H9 (cell line): ENCODE measurements at regions not wholly inside any gene's neighbourhood (a gene's known extent, or its start where the extent isn't known, plus 50 kb on each side); places are given as distances from the start of the nearest gene placed in this dataset.

Experiments
- DNase-seq: peaks from one replicate; pipeline ENCODE4 v3.0.0-alpha.2; 2017
- H2AFZ ChIP-seq: one replicate; pipeline ENCODE4 v1.6.1; 2013; ENCODE audit warnings: mild to moderate bottlenecking, low read length, control low read depth, moderate library complexity
- H2AK5ac ChIP-seq: 2 replicates; pipeline ENCODE4 v1.6.1; 2013; ENCODE audit warnings: low read length, control low read depth, mixed read lengths; ENCODE audit not compliant: insufficient read length
- H2BK120ac ChIP-seq: one replicate; pipeline ENCODE4 v1.6.1; 2013; ENCODE audit warnings: low read depth, mild to moderate bottlenecking, low read length, control low read depth, inconsistent platforms; ENCODE audit not compliant: poor library complexity, severe bottlenecking
- H2BK12ac ChIP-seq: 2 replicates; pipeline ENCODE4 v1.6.1; 2013; ENCODE audit warnings: low read length, control low read depth, mixed read lengths, low read depth; ENCODE audit not compliant: insufficient read length
- H2BK15ac ChIP-seq: 2 replicates; pipeline ENCODE4 v1.6.1; 2013; ENCODE audit warnings: low read depth, low read length, control low read depth
- H2BK20ac ChIP-seq: one replicate; pipeline ENCODE4 v1.6.1; 2013; ENCODE audit warnings: low read depth, mild to moderate bottlenecking, low read length, control low read depth, inconsistent platforms; ENCODE audit not compliant: poor library complexity, severe bottlenecking
- H2BK5ac ChIP-seq: 2 replicates; pipeline ENCODE4 v1.6.1; 2013; ENCODE audit warnings: low read length, control low read depth, mixed read lengths; ENCODE audit not compliant: insufficient read length
- H3K14ac ChIP-seq: 2 replicates; pipeline ENCODE4 v1.6.1; 2013; ENCODE audit warnings: low read length, control low read depth; ENCODE audit not compliant: insufficient read depth
- H3K18ac ChIP-seq: 2 replicates; pipeline ENCODE4 v1.6.1; 2013; ENCODE audit warnings: low read depth, mild to moderate bottlenecking, mixed read lengths, low read length, control low read depth; ENCODE audit not compliant: insufficient read length
- H3K23ac ChIP-seq: 2 replicates; pipeline ENCODE4 v1.6.1; 2013; ENCODE audit warnings: low read length, control low read depth, mixed read lengths, low read depth; ENCODE audit not compliant: insufficient read length
- H3K23me2 ChIP-seq: 2 replicates; pipeline ENCODE4 v1.6.1; 2013; ENCODE audit warnings: low read depth, mild to moderate bottlenecking, mixed read lengths, low read length, control low read depth; ENCODE audit not compliant: insufficient read length, poor library complexity, severe bottlenecking
- H3K27ac ChIP-seq: 2 replicates; pipeline ENCODE4 v1.5.1; 2013; ENCODE audit warnings: low read length, control low read depth, mixed read lengths, low read depth; ENCODE audit not compliant: insufficient read length
- H3K27me3 ChIP-seq: 2 replicates; pipeline ENCODE4 v1.6.1; 2013; ENCODE audit warnings: low read length, control low read depth, inconsistent platforms; ENCODE audit not compliant: insufficient read depth
- H3K4ac ChIP-seq: 2 replicates; pipeline ENCODE4 v1.6.1; 2013; ENCODE audit warnings: low read depth, mild to moderate bottlenecking, control low read depth, inconsistent platforms, low read length, moderate library complexity
- H3K4me1 ChIP-seq: 2 replicates; pipeline ENCODE4 v1.6.1; 2013; ENCODE audit warnings: low read length, control low read depth, inconsistent platforms; ENCODE audit not compliant: insufficient read depth
- H3K4me2 ChIP-seq: 2 replicates; pipeline ENCODE4 v1.6.1; 2013; ENCODE audit warnings: low read length, control low read depth, mixed read lengths; ENCODE audit not compliant: insufficient read length, insufficient read depth
- H3K56ac ChIP-seq: 2 replicates; pipeline ENCODE4 v1.6.1; 2013; ENCODE audit warnings: low read depth, mild to moderate bottlenecking, mixed read lengths, low read length, control low read depth; ENCODE audit not compliant: insufficient read length
- H3K79me1 ChIP-seq: 2 replicates; pipeline ENCODE4 v1.6.1; 2013; ENCODE audit warnings: low read depth, mild to moderate bottlenecking, moderate library complexity, low read length, control low read depth, inconsistent platforms; ENCODE audit not compliant: insufficient read depth, poor library complexity, severe bottlenecking
- H3K79me2 ChIP-seq: 2 replicates; pipeline ENCODE4 v1.6.1; 2013; ENCODE audit warnings: low read length, control low read depth, inconsistent platforms; ENCODE audit not compliant: insufficient read depth
- H3K9ac ChIP-seq: 2 replicates; pipeline ENCODE4 v1.6.1; 2013; ENCODE audit warnings: low read length, control low read depth, mixed read lengths; ENCODE audit not compliant: insufficient read length; ENCODE audit errors: extremely low read depth
- H3K9me3 ChIP-seq: one replicate; pipeline ENCODE4 v1.6.1; 2013; ENCODE audit warnings: low read depth, low read length, inconsistent platforms; ENCODE audit not compliant: control insufficient read depth
- H3T11ph ChIP-seq: one replicate; pipeline ENCODE4 v1.6.1; 2013; ENCODE audit warnings: mild to moderate bottlenecking, low read length, control low read depth, inconsistent platforms
- H4K20me1 ChIP-seq: one replicate; pipeline ENCODE4 v1.6.1; 2013; ENCODE audit not compliant: control insufficient read depth, insufficient read length, insufficient read depth
- H4K5ac ChIP-seq: 2 replicates; pipeline ENCODE4 v1.6.1; 2013; ENCODE audit warnings: low read depth, mild to moderate bottlenecking, mixed read lengths, low read length, control low read depth; ENCODE audit not compliant: insufficient read length
- H4K8ac ChIP-seq: replicated peaks from 2 replicates; pipeline ENCODE4 v1.6.1; 2013; ENCODE audit warnings: low read length, control low read depth, mixed read lengths, low read depth; ENCODE audit not compliant: insufficient read length
- H4K91ac ChIP-seq: 2 replicates; pipeline ENCODE4 v1.6.1; 2013; ENCODE audit warnings: low read depth, mild to moderate bottlenecking, moderate library complexity, mixed read lengths, low read length, control low read depth; ENCODE audit not compliant: insufficient read length
- H3K27ac Mint-ChIP-seq, 3 experiments: 2 replicates in 2 of 3; 3 replicates in 1 of 3; pipeline ENCODE4 v1.8.0; 2020 to 2021; ENCODE audit warnings: mixed read lengths in 3 of 3, mild to moderate bottlenecking in 1 of 3, moderate library complexity in 1 of 3
- H3K27me3 Mint-ChIP-seq: 2 replicates; pipeline ENCODE4 v1.8.0; 2021; ENCODE audit warnings: low read depth, mild to moderate bottlenecking, moderate library complexity, mixed read lengths
- H3K36me3 Mint-ChIP-seq, 3 experiments: 2 replicates in 2 of 3; 3 replicates in 1 of 3; pipeline ENCODE4 v1.8.0; 2020 to 2021; ENCODE audit warnings: low read depth in 3 of 3, mixed read lengths in 3 of 3; ENCODE audit not compliant: insufficient read depth in 1 of 3
- H3K4me1 Mint-ChIP-seq, 2 experiments: 2 replicates each; pipeline ENCODE4 v1.8.0; 2020; ENCODE audit warnings: mixed read lengths in 2 of 2
- H3K4me3 Mint-ChIP-seq, 2 experiments: 2 replicates in 1 of 2; 3 replicates in 1 of 2; pipeline ENCODE4 v1.8.0; 2020 to 2021; ENCODE audit warnings: mild to moderate bottlenecking in 2 of 2, mixed read lengths in 2 of 2, moderate library complexity in 1 of 2
- H3K9me3 Mint-ChIP-seq, 2 experiments: 2 replicates in 1 of 2; 3 replicates in 1 of 2; pipeline ENCODE4 v1.8.0; 2020; ENCODE audit warnings: mild to moderate bottlenecking in 2 of 2, mixed read lengths in 2 of 2, moderate library complexity in 1 of 2
- CTCF ChIP-seq: fragments of 200-600 bp; sonication (generic); conservative IDR thresholded peaks from 3 replicates; pipeline ENCODE4 v1.8.0; 2021; ENCODE audit warnings: antibody characterized with exemption, mild to moderate bottlenecking
- WGBS: extraction: QIAGEN DNeasy Blood & Tissue Kit; methylation state at CpG from one replicate; pipeline ENCODE4 v1.1.7; 2013; ENCODE audit warnings: missing lambda C conversion rate, low lambda C conversion rate, mixed read lengths; ENCODE audit not compliant: insufficient read length; ENCODE audit errors: extremely low coverage; 5-methylcytosine and 5-hydroxymethylcytosine counted together

DNA sequence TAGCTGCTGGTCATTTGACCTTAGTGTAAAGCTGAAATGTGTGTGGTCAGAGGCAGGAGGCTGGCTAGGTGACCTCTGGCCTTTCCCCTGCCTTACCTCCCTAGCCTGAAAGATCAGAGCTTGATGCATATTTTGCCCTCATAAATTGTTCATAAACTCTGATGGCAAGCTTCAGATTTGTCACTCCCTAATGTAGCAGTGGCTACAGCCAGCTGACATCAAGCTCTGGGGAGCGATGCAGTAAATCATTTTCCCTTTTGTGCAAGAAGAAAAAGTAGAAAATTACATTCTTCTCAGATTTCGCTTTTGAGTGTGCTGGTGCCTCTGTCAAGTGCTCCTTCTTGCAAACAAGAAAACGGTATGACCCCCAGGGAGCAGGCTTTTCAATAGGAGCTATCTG is 87.7 kb upstream of the MAGEA4 start:
- Histone ChIP-seq H3K9ac (no peak overlapping the region), H3K27ac (no peak overlapping the region), H2AFZ (no peak overlapping the region), H4K20me1 (no peaks in the 10 kb centered on the region), H3K79me2 (no peaks in the 10 kb centered on the region), H3T11ph (no peak overlapping the region), H4K91ac (no peak overlapping the region), H3K23me2 (no peaks in the 10 kb centered on the region), H3K56ac (no peak overlapping the region), H2BK12ac (no peak overlapping the region), H2BK15ac (no peak overlapping the region), H3K4ac (no peak overlapping the region), H3K4me1 (no peaks in the 10 kb centered on the region), H2BK120ac (no peak overlapping the region), H3K18ac (no peak overlapping the region), H3K14ac (no peak overlapping the region), H2BK5ac (no peak overlapping the region), H3K4me2 (no peak overlapping the region), H2BK20ac (no peak overlapping the region), H4K8ac (no peak overlapping the region), H3K9me3 (peaks cover 64% of the 10 kb centered on the region), H3K23ac (no peak overlapping the region), H2AK5ac (no peak overlapping the region), H3K27me3 (no peaks in the 10 kb centered on the region), H3K79me1 (no peaks in the 10 kb centered on the region), H4K5ac (no peak overlapping the region)
- Mint-ChIP-seq H3K4me3 (no peak overlapping the region), H3K27ac (no peak overlapping the region), H3K36me3 (peaks cover 0 to 2% (median 0%) of the 10 kb centered on the region in 3 experiments; a peak in 2 of 7 replicates), H3K27me3 (0 out of 2 replicates have a peak, but pooled peaks cover 2% of the 10 kb centered on the region), H3K9me3 (peaks cover 31 to 38% of the 10 kb centered on the region in 2 experiments), H3K4me1 (peaks cover 11% of the 10 kb centered on the region in 2 experiments)
- WGBS = no CpG with 5 or more reads among the region's 3 CpGs
- DNase-seq = no peak
- TF ChIP-seq CTCF = no peak
